ENCODE measurements at regions not wholly inside any gene's neighbourhood (a gene's known extent, or its start where the extent isn't known, plus 50 kb on each side); places are given as distances from the start of the nearest gene placed in this dataset.

- no peaks in the 10 kb centered on the region for H3K4me1 Mint-ChIP-seq (ENCODE audit: low read depth in 2 of 2)
- peaks cover 14 to 20% of the 10 kb centered on the region in 2 donors for H3K27me3 Mint-ChIP-seq
- DNase-seq (ENCODE audit: low spot score) (no peak), ATAC-seq (no peak)
- no peaks in the 10 kb centered on the region for H3K36me3 Mint-ChIP-seq
- H3K27ac Mint-ChIP-seq = no peak overlapping the region
- H3K9me3 Mint-ChIP-seq = no peaks in the 10 kb centered on the region
- H3K4me3 Mint-ChIP-seq = no peak overlapping the region
Measured at GRCh38 chr6:6405031-6405430, 84.6 kb upstream of the F13A1 start.

- no peak for ATAC-seq
- peaks cover 12 to 15% of the 10 kb centered on the region in 2 donors for H3K27me3 Mint-ChIP-seq
Measured at GRCh38 chr6:6405997-6406714, 85.7 kb upstream of the F13A1 start.

GRCh38 chr6:6406715-6407070 is 86.2 kb upstream of the F13A1 start:
- H3K27me3 Mint-ChIP-seq = peaks cover 10 to 14% of the 10 kb centered on the region in 2 donors
- no peaks in the 10 kb centered on the region for H3K36me3 Mint-ChIP-seq
- H3K4me1 Mint-ChIP-seq (ENCODE audit: low read depth in 2 of 2) = no peaks in the 10 kb centered on the region
- no peak overlapping the region for H3K4me3 Mint-ChIP-seq
- no peak for ATAC-seq
- no peaks in the 10 kb centered on the region for H3K9me3 Mint-ChIP-seq
- DNase-seq (ENCODE audit: low spot score) = no peak
- no peak overlapping the region for H3K27ac Mint-ChIP-seq

More at GRCh38 chr6:6405997-6406714, 85.7 kb upstream of the F13A1 start:
- no peak overlapping the region for H3K4me3 Mint-ChIP-seq
- no peak for DNase-seq (ENCODE audit: low spot score)
- H3K27ac Mint-ChIP-seq = no peak overlapping the region
- H3K9me3 Mint-ChIP-seq = no peaks in the 10 kb centered on the region
- no peaks in the 10 kb centered on the region for H3K36me3 Mint-ChIP-seq
- no peaks in the 10 kb centered on the region for H3K4me1 Mint-ChIP-seq (ENCODE audit: low read depth in 2 of 2)

- no peak for DNase-seq (ENCODE audit: low spot score)
- ATAC-seq = peak in 1 of 2 donors; percentile 28
- H3K27me3 Mint-ChIP-seq = peaks cover 9 to 10% of the 10 kb centered on the region in 2 donors
- no peaks in the 10 kb centered on the region for H3K4me1 Mint-ChIP-seq (ENCODE audit: low read depth in 2 of 2)
- no peaks in the 10 kb centered on the region for H3K36me3 Mint-ChIP-seq
- no peaks in the 10 kb centered on the region for H3K9me3 Mint-ChIP-seq
- H3K4me3 Mint-ChIP-seq = no peak overlapping the region
- no peak overlapping the region for H3K27ac Mint-ChIP-seq
Measured at GRCh38 chr6:6407071-6407741, 86.7 kb upstream of the F13A1 start.

- DNase-seq (ENCODE audit: low spot score) = no peak
- Mint-ChIP-seq H3K4me1 (ENCODE audit: low read depth in 2 of 2) (no peaks in the 10 kb centered on the region), H3K36me3 (no peaks in the 10 kb centered on the region), H3K4me3 (no peak overlapping the region), H3K27ac (no peak overlapping the region), H3K9me3 (no peaks in the 10 kb centered on the region), H3K27me3 (peaks cover 12 to 13% of the 10 kb centered on the region in 2 donors)
- no peak for ATAC-seq
Measured at GRCh38 chr6:6409397-6410030, 89.1 kb upstream of the F13A1 start.

- DNase-seq (ENCODE audit: low spot score) = no peak
- Mint-ChIP-seq H3K27ac (no peak overlapping the region), H3K9me3 (no peaks in the 10 kb centered on the region), H3K27me3 (peaks cover 16 to 19% of the 10 kb centered on the region in 2 donors), H3K4me1 (ENCODE audit: low read depth in 2 of 2) (no peaks in the 10 kb centered on the region), H3K4me3 (no peak overlapping the region), H3K36me3 (no peaks in the 10 kb centered on the region)
- no peak for ATAC-seq
Measured at GRCh38 chr6:6411115-6411514, 90.7 kb upstream of the F13A1 start.

- Mint-ChIP-seq H3K4me1 (ENCODE audit: low read depth in 2 of 2) (no peaks in the 10 kb centered on the region), H3K4me3 (no peak overlapping the region), H3K27ac (no peak overlapping the region), H3K36me3 (no peaks in the 10 kb centered on the region), H3K27me3 (peaks cover 17 to 22% of the 10 kb centered on the region in 2 donors), H3K9me3 (no peaks in the 10 kb centered on the region)
- peak in 1 of 2 donors; percentile 43 for ATAC-seq
- no peak for DNase-seq (ENCODE audit: low spot score)
Measured at GRCh38 chr6:6412221-6412620, 91.8 kb upstream of the F13A1 start.

GRCh38 chr6:6412700-6413099 is 92.2 kb upstream of the F13A1 start:
- no peaks in the 10 kb centered on the region for H3K36me3 Mint-ChIP-seq
- ATAC-seq (no peak), DNase-seq (ENCODE audit: low spot score) (no peak)
- H3K4me1 Mint-ChIP-seq (ENCODE audit: low read depth in 2 of 2) = no peaks in the 10 kb centered on the region
- H3K27ac Mint-ChIP-seq = no peak overlapping the region
- no peaks in the 10 kb centered on the region for H3K9me3 Mint-ChIP-seq
- H3K4me3 Mint-ChIP-seq = no peak overlapping the region
- H3K27me3 Mint-ChIP-seq = peaks cover 17 to 22% of the 10 kb centered on the region in 2 donors

GRCh38 chr6:6414931-6415330 is 94.5 kb upstream of the F13A1 start:
- ATAC-seq (no peak), DNase-seq (ENCODE audit: low spot score) (no peak)
- Mint-ChIP-seq H3K4me1 (ENCODE audit: low read depth in 2 of 2) (no peaks in the 10 kb centered on the region), H3K27ac (no peak overlapping the region), H3K4me3 (no peak overlapping the region), H3K27me3 (peaks cover 9 to 15% of the 10 kb centered on the region in 2 donors), H3K9me3 (no peaks in the 10 kb centered on the region), H3K36me3 (no peaks in the 10 kb centered on the region)

- no peak for DNase-seq (ENCODE audit: low spot score)
- no peak for ATAC-seq
- Mint-ChIP-seq H3K9me3 (no peaks in the 10 kb centered on the region), H3K27ac (no peak overlapping the region), H3K27me3 (peaks cover 11 to 20% of the 10 kb centered on the region in 2 donors), H3K4me3 (no peak overlapping the region), H3K4me1 (ENCODE audit: low read depth in 2 of 2) (no peaks in the 10 kb centered on the region), H3K36me3 (no peaks in the 10 kb centered on the region)
Measured at GRCh38 chr6:6417475-6417874, 97.0 kb upstream of the F13A1 start.

- Mint-ChIP-seq H3K4me3 (no peak overlapping the region), H3K4me1 (ENCODE audit: low read depth in 2 of 2) (no peaks in the 10 kb centered on the region), H3K27me3 (peaks cover 8 to 30% of the 10 kb centered on the region in 2 donors), H3K9me3 (no peaks in the 10 kb centered on the region), H3K36me3 (peaks cover 6% of the 10 kb centered on the region), H3K27ac (no peak overlapping the region)
- DNase-seq (ENCODE audit: low spot score) = no peak
- ATAC-seq = no peak
Measured at GRCh38 chr6:6418421-6418820, 98.0 kb upstream of the F13A1 start.

- no peaks in the 10 kb centered on the region for H3K4me1 Mint-ChIP-seq (ENCODE audit: low read depth in 2 of 2)
- peaks cover 13% of the 10 kb centered on the region for H3K9me3 Mint-ChIP-seq
- H3K36me3 Mint-ChIP-seq = peaks cover 16% of the 10 kb centered on the region
- DNase-seq (ENCODE audit: low spot score) (no peak), ATAC-seq (no peak)
- H3K27me3 Mint-ChIP-seq = peaks cover 17 to 41% of the 10 kb centered on the region in 2 donors
- H3K4me3 Mint-ChIP-seq = no peak overlapping the region
- H3K27ac Mint-ChIP-seq = no peak overlapping the region
Measured at GRCh38 chr6:6420107-6420506, 99.6 kb upstream of the F13A1 start.

- H3K4me3 Mint-ChIP-seq = no peak overlapping the region
- DNase-seq (ENCODE audit: low spot score) = no peak
- H3K27me3 Mint-ChIP-seq = peaks cover 17 to 37% of the 10 kb centered on the region in 2 donors
- peaks cover 4% of the 10 kb centered on the region for H3K9me3 Mint-ChIP-seq
- ATAC-seq = no peak
- no peaks in the 10 kb centered on the region for H3K4me1 Mint-ChIP-seq (ENCODE audit: low read depth in 2 of 2)
- no peak overlapping the region for H3K27ac Mint-ChIP-seq
- peaks cover 5% of the 10 kb centered on the region for H3K36me3 Mint-ChIP-seq
Measured at GRCh38 chr6:6434151-6434550, 113.7 kb upstream of the F13A1 start.

GRCh38 chr6:6434723-6435122 is 114.3 kb upstream of the F13A1 start:
- DNase-seq (ENCODE audit: low spot score) (no peak), ATAC-seq (no peak)
- no peaks in the 10 kb centered on the region for H3K4me1 Mint-ChIP-seq (ENCODE audit: low read depth in 2 of 2)
- H3K4me3 Mint-ChIP-seq = no peak overlapping the region
- peaks cover 5% of the 10 kb centered on the region for H3K36me3 Mint-ChIP-seq
- H3K27me3 Mint-ChIP-seq = peaks cover 18 to 37% of the 10 kb centered on the region in 2 donors
- H3K27ac Mint-ChIP-seq = no peak overlapping the region
- peaks cover 4% of the 10 kb centered on the region for H3K9me3 Mint-ChIP-seq

All from natural killer cell treated with Interleukin-12 subunit alpha and Interleukin-12 subunit beta and Interleukin-15 and Interleukin-18, amount 100 ng/mL, for 72 hours (primary cell).